ENCODE measurements at regions not wholly inside any gene's neighbourhood (a gene's known extent, or its start where the extent isn't known, plus 50 kb on each side); places are given as distances from the start of the nearest gene placed in this dataset.
"Not testable (repeated sequence)": the region's sequence is repeated elsewhere in the genome, so short reads cannot be mapped to it uniquely, and the experiment has no call there.

DNA sequence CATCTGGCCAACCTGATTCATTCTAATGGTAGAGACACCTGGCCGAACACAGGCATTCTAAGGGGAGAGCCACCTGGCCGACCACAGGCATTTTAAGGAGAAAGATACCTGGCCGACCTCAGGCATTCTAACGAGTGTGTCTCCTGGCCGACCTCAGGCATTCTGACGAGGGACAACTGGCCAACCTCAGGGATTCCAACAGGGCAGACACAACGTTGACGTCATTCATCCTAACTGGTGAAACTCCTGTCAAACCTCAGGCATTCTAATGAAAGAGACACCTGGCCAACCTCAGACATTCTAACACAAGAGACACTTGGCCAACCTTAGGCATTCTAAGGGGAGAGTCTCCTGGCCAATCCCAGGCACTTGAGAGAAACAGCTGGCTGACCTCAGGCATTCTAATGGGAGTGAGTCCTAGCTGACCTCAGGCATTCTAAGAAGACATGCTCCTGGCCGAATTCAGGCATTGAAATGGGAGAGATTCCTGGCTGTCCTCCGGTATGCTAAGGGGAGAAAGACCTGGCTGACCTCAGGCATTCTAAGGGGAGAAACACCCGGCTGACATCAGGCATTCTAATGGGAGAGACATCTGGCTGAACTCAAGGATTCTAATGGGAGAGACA lies 1352.5 kb downstream of the UQCRFS1 start:
- TF ChIP-seq, protein P1, sequence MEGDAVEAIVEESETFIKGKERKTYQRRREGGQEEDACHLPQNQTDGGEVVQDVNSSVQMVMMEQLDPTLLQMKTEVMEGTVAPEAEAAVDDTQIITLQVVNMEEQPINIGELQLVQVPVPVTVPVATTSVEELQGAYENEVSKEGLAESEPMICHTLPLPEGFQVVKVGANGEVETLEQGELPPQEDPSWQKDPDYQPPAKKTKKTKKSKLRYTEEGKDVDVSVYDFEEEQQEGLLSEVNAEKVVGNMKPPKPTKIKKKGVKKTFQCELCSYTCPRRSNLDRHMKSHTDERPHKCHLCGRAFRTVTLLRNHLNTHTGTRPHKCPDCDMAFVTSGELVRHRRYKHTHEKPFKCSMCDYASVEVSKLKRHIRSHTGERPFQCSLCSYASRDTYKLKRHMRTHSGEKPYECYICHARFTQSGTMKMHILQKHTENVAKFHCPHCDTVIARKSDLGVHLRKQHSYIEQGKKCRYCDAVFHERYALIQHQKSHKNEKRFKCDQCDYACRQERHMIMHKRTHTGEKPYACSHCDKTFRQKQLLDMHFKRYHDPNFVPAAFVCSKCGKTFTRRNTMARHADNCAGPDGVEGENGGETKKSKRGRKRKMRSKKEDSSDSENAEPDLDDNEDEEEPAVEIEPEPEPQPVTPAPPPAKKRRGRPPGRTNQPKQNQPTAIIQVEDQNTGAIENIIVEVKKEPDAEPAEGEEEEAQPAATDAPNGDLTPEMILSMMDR (conservative IDR thresholded peaks at IDR 0.05), result no peak
- TF ChIP-seq EZH2 (IDR thresholded peaks at IDR 0.05; ENCODE audit: low read depth), result no peak
- BruUV-seq (replicated peaks), result no TSS peak
- H3K9me3 ChIP-seq (ENCODE audit: insufficient read depth, low read depth), result no peaks in the 10 kb centered on the region
- no peaks in the 10 kb centered on the region for H3K36me3 ChIP-seq (ENCODE audit: low read depth)
- no peak overlapping the region for H2AFZ ChIP-seq
- H3K79me2 ChIP-seq (ENCODE audit: low read depth), result no peaks in the 10 kb centered on the region
- no peak overlapping the region for H3K27ac ChIP-seq
- H3F3A ChIP-seq (ENCODE audit: insufficient read depth, low read depth), result no peaks in the 10 kb centered on the region
- intact Hi-C loops (cut with micrococcal nuclease; ENCODE audit: unreplicated experiment), result no loop called here
- H3K4me1 ChIP-seq (replicated peaks; ENCODE audit: insufficient read depth), result no peaks in the 10 kb centered on the region
- CTCF ChIA-PET, result no interaction called here
- H3K4me2 ChIP-seq, result no peak overlapping the region
- H3K27me3 ChIP-seq (ENCODE audit: insufficient read depth, low read depth), result peaks cover 33% of the 10 kb centered on the region
- H4K20me1 ChIP-seq (ENCODE audit: insufficient read depth), result no peaks in the 10 kb centered on the region
- no peaks in the 10 kb centered on the region for H3K9me2 ChIP-seq (ENCODE audit: insufficient read depth)
- peak in 1 of 2 experiments; percentile 41 for DNase-seq
- POLR2A ChIA-PET (ENCODE audit: unreplicated experiment), result no interaction called here
- no peak overlapping the region for H3K4me3 ChIP-seq

DNA sequence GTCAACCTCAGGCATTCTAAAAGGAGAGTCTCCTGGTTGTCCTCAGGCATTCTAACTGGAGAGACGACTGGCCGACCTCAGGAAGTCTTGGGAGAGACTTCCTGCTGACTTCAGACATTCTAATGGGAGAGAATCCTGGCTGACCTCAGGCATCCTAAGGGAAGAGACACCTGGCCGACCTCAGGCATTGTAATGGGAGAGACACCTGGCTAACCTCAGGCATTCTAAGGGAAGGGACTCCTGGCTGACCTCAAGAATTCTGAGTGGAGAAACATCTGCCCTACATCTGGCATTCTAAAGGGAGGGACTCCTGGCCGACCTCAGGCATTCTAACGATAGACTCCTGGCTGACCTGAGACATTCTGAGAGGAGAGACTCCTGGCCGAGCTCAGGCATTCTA lies 1353.3 kb downstream of the UQCRFS1 start:
- Histone ChIP-seq H3K36me3 (ENCODE audit: low read depth) (no peaks in the 10 kb centered on the region), H3F3A (ENCODE audit: insufficient read depth, low read depth) (no peaks in the 10 kb centered on the region), H3K79me2 (ENCODE audit: low read depth) (no peaks in the 10 kb centered on the region), H3K27me3 (ENCODE audit: insufficient read depth, low read depth) (peaks cover 33% of the 10 kb centered on the region), H3K4me3 (no peak overlapping the region), H3K4me2 (no peak overlapping the region), H3K27ac (no peak overlapping the region), H3K4me1 (replicated peaks; ENCODE audit: insufficient read depth) (no peaks in the 10 kb centered on the region), H3K9me2 (ENCODE audit: insufficient read depth) (no peaks in the 10 kb centered on the region), H2AFZ (no peak overlapping the region), H3K9me3 (ENCODE audit: insufficient read depth, low read depth) (no peaks in the 10 kb centered on the region), H4K20me1 (ENCODE audit: insufficient read depth) (no peaks in the 10 kb centered on the region)
- DNase-seq, result no peak
- no TSS peak for BruUV-seq (replicated peaks)
- TF ChIP-seq EZH2 (IDR thresholded peaks at IDR 0.05; ENCODE audit: low read depth), result no peak
- intact Hi-C loops (cut with micrococcal nuclease; ENCODE audit: unreplicated experiment), result no loop called here
- CTCF ChIA-PET, result no interaction called here
- POLR2A ChIA-PET (ENCODE audit: unreplicated experiment), result no interaction called here

DNA sequence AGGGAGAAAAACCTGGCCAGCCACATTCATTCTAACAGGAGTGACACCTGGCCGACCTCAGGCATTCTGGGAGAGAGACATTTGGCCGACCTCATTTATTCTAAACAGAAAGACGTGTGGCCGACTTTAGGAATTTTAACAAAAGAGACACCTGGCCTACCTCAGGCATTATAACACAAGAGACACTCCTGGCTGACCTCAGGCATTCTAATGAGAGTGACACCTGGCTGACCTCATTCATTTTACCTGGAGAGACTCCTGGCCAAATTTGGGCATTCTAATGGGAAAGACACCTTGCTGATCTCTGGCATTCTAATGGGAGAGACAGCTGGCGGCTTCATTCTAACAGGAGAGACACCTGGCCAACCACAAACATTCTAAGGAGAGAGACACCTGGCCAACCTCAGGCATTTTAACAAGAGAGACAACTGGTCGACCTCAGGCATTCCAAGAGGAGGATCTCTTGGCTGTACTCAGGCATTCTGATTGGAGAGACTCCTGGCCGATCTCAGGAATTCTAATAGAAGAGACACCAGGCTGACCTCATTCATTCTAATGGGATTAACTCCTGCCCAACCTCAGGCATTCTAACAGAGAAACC lies 1353.9 kb downstream of the UQCRFS1 start:
- POLR2A ChIA-PET (ENCODE audit: unreplicated experiment), result no interaction called here
- Histone ChIP-seq H3K9me2 (ENCODE audit: insufficient read depth) (no peaks in the 10 kb centered on the region), H3K79me2 (ENCODE audit: low read depth) (no peaks in the 10 kb centered on the region), H2AFZ (no peak overlapping the region), H3K36me3 (ENCODE audit: low read depth) (no peaks in the 10 kb centered on the region), H3K27me3 (ENCODE audit: insufficient read depth, low read depth) (peaks cover 33% of the 10 kb centered on the region), H3F3A (ENCODE audit: insufficient read depth, low read depth) (no peaks in the 10 kb centered on the region), H3K4me3 (no peak overlapping the region), H4K20me1 (ENCODE audit: insufficient read depth) (no peaks in the 10 kb centered on the region), H3K4me2 (no peak overlapping the region), H3K9me3 (ENCODE audit: insufficient read depth, low read depth) (no peaks in the 10 kb centered on the region), H3K27ac (no peak overlapping the region), H3K4me1 (replicated peaks; ENCODE audit: insufficient read depth) (no peaks in the 10 kb centered on the region)
- peak in 1 of 2 experiments; percentile 61 for DNase-seq
- TF ChIP-seq EZH2 (IDR thresholded peaks at IDR 0.05; ENCODE audit: low read depth), result no peak
- TF ChIP-seq, protein P1 (conservative IDR thresholded peaks at IDR 0.05), result no peak
- intact Hi-C loops (cut with micrococcal nuclease; ENCODE audit: unreplicated experiment), result no loop called here
- no TSS peak for BruUV-seq (replicated peaks)
- CTCF ChIA-PET, result no interaction called here

DNA sequence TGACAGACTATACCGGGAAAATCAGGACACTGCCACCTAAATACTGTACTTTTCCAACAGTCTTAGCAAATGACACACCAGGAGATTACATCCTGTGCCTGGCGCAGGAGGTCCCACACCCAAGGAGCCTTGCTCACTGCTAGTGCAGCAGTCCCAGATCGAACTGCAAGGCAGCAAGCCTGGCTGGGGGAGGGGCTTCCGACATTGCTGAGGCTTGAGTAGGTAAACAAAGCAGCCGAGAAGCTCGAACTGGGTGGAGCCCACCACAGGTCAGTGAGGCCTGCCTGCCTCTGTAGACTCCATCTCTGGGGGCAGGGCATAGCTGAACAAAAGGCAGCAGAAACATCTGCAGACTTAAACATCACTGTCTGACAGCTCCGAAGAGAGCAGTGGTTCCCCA lies 1360.0 kb downstream of the UQCRFS1 start:
- DNase-seq; H3K9me3 ChIP-seq (ENCODE audit: insufficient read depth, low read depth); H2AFZ ChIP-seq; H3K4me3 ChIP-seq; BruUV-seq (replicated peaks); H3K79me2 ChIP-seq (ENCODE audit: low read depth); POLR2A ChIA-PET (ENCODE audit: unreplicated experiment); intact Hi-C loops (cut with micrococcal nuclease; ENCODE audit: unreplicated experiment); H3K4me1 ChIP-seq (replicated peaks; ENCODE audit: insufficient read depth); H3K27me3 ChIP-seq (ENCODE audit: insufficient read depth, low read depth); CTCF ChIA-PET; H3K27ac ChIP-seq; H3K36me3 ChIP-seq (ENCODE audit: low read depth); H3K9me2 ChIP-seq (ENCODE audit: insufficient read depth); H3K4me2 ChIP-seq; H4K20me1 ChIP-seq (ENCODE audit: insufficient read depth); H3F3A ChIP-seq (ENCODE audit: insufficient read depth, low read depth): not testable (repeated sequence)

All from PC-9 (cell line).